ENCODE measurements at regions not wholly inside any gene's neighbourhood (a gene's known extent, or its start where the extent isn't known, plus 50 kb on each side); places are given as distances from the start of the nearest gene placed in this dataset.

DNA sequence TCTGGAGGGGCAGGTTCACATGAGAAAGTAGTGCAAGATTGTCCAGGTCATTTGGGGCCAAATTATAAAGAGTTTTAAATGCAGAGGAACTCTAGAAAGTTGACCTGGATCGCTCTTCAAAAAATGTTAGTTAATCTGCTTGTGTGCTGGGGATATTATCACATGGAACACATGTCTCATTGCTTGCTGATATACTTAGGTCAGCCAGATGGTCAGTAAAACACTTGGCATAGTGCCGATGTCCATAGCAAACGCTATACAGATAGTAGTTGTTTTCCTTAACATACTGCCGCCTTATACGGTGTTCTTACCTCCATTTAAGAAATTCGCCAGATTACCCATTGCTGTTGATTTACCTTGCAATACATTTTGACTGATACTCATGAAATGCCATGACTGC, 103.4 kb upstream of the CWC22 start:
- Histone ChIP-seq H3K9me3 (ENCODE audit: control insufficient read depth, insufficient read depth, low read length) (no peaks in the 10 kb centered on the region), H3K27me3 (ENCODE audit: control insufficient read depth, insufficient read depth, low read length) (no peaks in the 10 kb centered on the region), H3K4me3 (ENCODE audit: low read depth, low read length) (no peak overlapping the region), H3K27ac (ENCODE audit: low read depth, low read length) (no peak overlapping the region)
- CTCF ChIA-PET = no interaction called here
- TF ChIP-seq, protein P1, sequence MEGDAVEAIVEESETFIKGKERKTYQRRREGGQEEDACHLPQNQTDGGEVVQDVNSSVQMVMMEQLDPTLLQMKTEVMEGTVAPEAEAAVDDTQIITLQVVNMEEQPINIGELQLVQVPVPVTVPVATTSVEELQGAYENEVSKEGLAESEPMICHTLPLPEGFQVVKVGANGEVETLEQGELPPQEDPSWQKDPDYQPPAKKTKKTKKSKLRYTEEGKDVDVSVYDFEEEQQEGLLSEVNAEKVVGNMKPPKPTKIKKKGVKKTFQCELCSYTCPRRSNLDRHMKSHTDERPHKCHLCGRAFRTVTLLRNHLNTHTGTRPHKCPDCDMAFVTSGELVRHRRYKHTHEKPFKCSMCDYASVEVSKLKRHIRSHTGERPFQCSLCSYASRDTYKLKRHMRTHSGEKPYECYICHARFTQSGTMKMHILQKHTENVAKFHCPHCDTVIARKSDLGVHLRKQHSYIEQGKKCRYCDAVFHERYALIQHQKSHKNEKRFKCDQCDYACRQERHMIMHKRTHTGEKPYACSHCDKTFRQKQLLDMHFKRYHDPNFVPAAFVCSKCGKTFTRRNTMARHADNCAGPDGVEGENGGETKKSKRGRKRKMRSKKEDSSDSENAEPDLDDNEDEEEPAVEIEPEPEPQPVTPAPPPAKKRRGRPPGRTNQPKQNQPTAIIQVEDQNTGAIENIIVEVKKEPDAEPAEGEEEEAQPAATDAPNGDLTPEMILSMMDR (IDR thresholded peaks at IDR 0.05; ENCODE audit: low read depth, low read length) = no peak
- POLR2A ChIA-PET = no interaction called here
- no peak for DNase-seq (ENCODE audit: low read depth, low spot score)

DNA sequence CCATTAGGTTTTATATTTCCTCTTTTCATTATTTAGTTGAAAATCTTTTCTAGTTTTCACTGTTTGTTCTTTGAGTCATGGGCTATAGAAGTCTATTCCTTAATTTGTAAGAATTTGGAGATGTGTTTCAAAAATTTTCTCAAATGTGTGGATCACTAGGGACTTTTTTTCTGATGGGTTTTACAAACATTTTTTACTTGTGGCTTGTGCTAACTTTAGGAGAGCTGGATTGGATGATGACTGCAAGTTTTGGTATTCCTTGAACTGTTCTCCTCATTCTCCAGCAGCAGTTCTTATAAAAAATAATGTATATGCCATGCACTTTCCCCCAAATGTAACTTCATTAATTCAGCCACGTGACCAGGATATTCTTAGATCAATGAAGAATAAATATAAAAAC, 94.7 kb upstream of the CWC22 start:
- Histone ChIP-seq H3K4me3 (ENCODE audit: low read depth, low read length) (no peak overlapping the region), H3K9me3 (ENCODE audit: control insufficient read depth, insufficient read depth, low read length) (no peaks in the 10 kb centered on the region), H3K27me3 (ENCODE audit: control insufficient read depth, insufficient read depth, low read length) (no peaks in the 10 kb centered on the region), H3K27ac (ENCODE audit: low read depth, low read length) (no peak overlapping the region)
- no peak for DNase-seq (ENCODE audit: low read depth, low spot score)
- ChIA-PET CTCF (no interaction called here), POLR2A (no interaction called here)
- TF ChIP-seq, protein P1 (IDR thresholded peaks at IDR 0.05; ENCODE audit: low read depth, low read length) = no peak

GRCh38 chr2:180099308-180099707, 92.2 kb upstream of the CWC22 start:
- Histone ChIP-seq H3K27me3 (ENCODE audit: control insufficient read depth, insufficient read depth, low read length) (no peaks in the 10 kb centered on the region), H3K4me3 (ENCODE audit: low read depth, low read length) (no peak overlapping the region), H3K9me3 (ENCODE audit: control insufficient read depth, insufficient read depth, low read length) (no peaks in the 10 kb centered on the region), H3K27ac (ENCODE audit: low read depth, low read length) (no peak overlapping the region)
- TF ChIP-seq, protein P1 (IDR thresholded peaks at IDR 0.05; ENCODE audit: low read depth, low read length) = no peak
- POLR2A ChIA-PET = no interaction called here
- DNase-seq (ENCODE audit: low read depth, low spot score) = no peak
- CTCF ChIA-PET = no interaction called here

GRCh38 chr2:180085144-180085543, 78.0 kb upstream of the CWC22 start:
- ChIA-PET CTCF (interaction anchor here (1.0 to 1.3 kb wide), 3 partner anchors 9 to 11 kb away, joined by 3 to 5 read pairs (median 3); no protein-coding TSS in a partner anchor), POLR2A (no interaction called here)
- no peak overlapping the region for H3K4me3 ChIP-seq (ENCODE audit: low read depth, low read length)
- H3K9me3 ChIP-seq (ENCODE audit: control insufficient read depth, insufficient read depth, low read length) = peaks cover 2% of the 10 kb centered on the region; the same call in 1 of the 2 replicates
- no peaks in the 10 kb centered on the region for H3K27me3 ChIP-seq (ENCODE audit: control insufficient read depth, insufficient read depth, low read length)
- TF ChIP-seq, protein P1 (IDR thresholded peaks at IDR 0.05; ENCODE audit: low read depth, low read length) = no peak
- H3K27ac ChIP-seq (ENCODE audit: low read depth, low read length) = no peak overlapping the region
- DNase-seq (ENCODE audit: low read depth, low spot score) = no peak

- H3K27ac ChIP-seq (ENCODE audit: low read depth, low read length) = no peak overlapping the region
- DNase-seq (ENCODE audit: low read depth, low spot score) = peak; percentile 2
- no peak overlapping the region for H3K4me3 ChIP-seq (ENCODE audit: low read depth, low read length)
- POLR2A ChIA-PET = no interaction called here
- no peaks in the 10 kb centered on the region for H3K27me3 ChIP-seq (ENCODE audit: control insufficient read depth, insufficient read depth, low read length)
- TF ChIP-seq, protein P1 (IDR thresholded peaks at IDR 0.05; ENCODE audit: low read depth, low read length) = peak; percentile 92
- CTCF ChIA-PET = interaction anchor here (0.5 to 3.3 kb wide), 27 partner anchors 8 to 1639 kb away, joined by 3 to 15 read pairs (median 4); partner anchors contain the start of gene CWC22
- H3K9me3 ChIP-seq (ENCODE audit: control insufficient read depth, insufficient read depth, low read length) = peaks cover 2% of the 10 kb centered on the region; the same call in 1 of the 2 replicates
These were observed 70.3 kb upstream of the CWC22 start for GRCh38 chr2:180077295-180077906.
